ENCODE measurements at regions not wholly inside any gene's neighbourhood (a gene's known extent, or its start where the extent isn't known, plus 50 kb on each side); places are given as distances from the start of the nearest gene placed in this dataset.

GRCh38 chr3:72017311-72017710, 232.4 kb upstream of the PROK2 start:
- H3K9ac ChIP-seq (ENCODE audit: low read length), result no peak overlapping the region
- H3K36me3 ChIP-seq (ENCODE audit: control insufficient read depth, low read depth, low read length), result no peaks in the 10 kb centered on the region
- no peaks in the 10 kb centered on the region for H3K9me3 ChIP-seq (ENCODE audit: control insufficient read depth, low read depth, low read length)
- peaks cover 14% of the 10 kb centered on the region for H3K4me1 ChIP-seq (ENCODE audit: control insufficient read depth, low read depth, low read length)
- H3K4me3 ChIP-seq (ENCODE audit: low read length), result no peak overlapping the region
- no peaks in the 10 kb centered on the region for H3K27me3 ChIP-seq (ENCODE audit: control insufficient read depth, insufficient read depth, low read length)
- no peak overlapping the region for H3K27ac ChIP-seq (ENCODE audit: low read length)

GRCh38 chr3:72015463-72015862, 230.5 kb upstream of the PROK2 start:
- no peak overlapping the region for H3K27ac ChIP-seq (ENCODE audit: low read length)
- H3K4me3 ChIP-seq (ENCODE audit: low read length), result no peak overlapping the region
- H3K36me3 ChIP-seq (ENCODE audit: control insufficient read depth, low read depth, low read length), result no peaks in the 10 kb centered on the region
- no peak overlapping the region for H3K9ac ChIP-seq (ENCODE audit: low read length)
- no peaks in the 10 kb centered on the region for H3K9me3 ChIP-seq (ENCODE audit: control insufficient read depth, low read depth, low read length)
- no peaks in the 10 kb centered on the region for H3K4me1 ChIP-seq (ENCODE audit: control insufficient read depth, low read depth, low read length)
- H3K27me3 ChIP-seq (ENCODE audit: control insufficient read depth, insufficient read depth, low read length), result no peaks in the 10 kb centered on the region

DNA sequence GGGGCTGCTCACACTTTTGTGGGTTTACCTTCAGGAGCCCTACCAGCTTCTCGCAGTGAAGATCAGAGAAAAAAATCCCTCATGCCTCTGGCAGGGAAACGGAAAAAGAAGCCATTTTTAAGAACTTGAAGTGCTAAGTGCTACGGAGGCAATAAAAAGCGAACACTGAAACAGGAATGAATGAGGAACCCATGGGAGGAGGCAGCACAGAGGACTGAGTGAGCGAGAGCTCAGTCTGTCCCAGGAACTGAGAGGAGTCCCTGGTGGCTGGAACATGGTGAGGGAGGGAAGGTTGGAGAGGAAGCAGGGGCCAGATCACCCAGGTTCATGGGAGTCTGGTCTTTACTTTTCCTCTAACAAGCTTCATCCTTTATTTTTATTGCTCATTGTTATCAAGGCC, 228.1 kb upstream of the PROK2 start:
- no peak overlapping the region for H3K27ac ChIP-seq (ENCODE audit: low read length)
- no peaks in the 10 kb centered on the region for H3K4me1 ChIP-seq (ENCODE audit: control insufficient read depth, low read depth, low read length)
- no peaks in the 10 kb centered on the region for H3K27me3 ChIP-seq (ENCODE audit: control insufficient read depth, insufficient read depth, low read length)
- H3K9me3 ChIP-seq (ENCODE audit: control insufficient read depth, low read depth, low read length), result no peaks in the 10 kb centered on the region
- no peaks in the 10 kb centered on the region for H3K36me3 ChIP-seq (ENCODE audit: control insufficient read depth, low read depth, low read length)
- H3K4me3 ChIP-seq (ENCODE audit: low read length), result no peak overlapping the region
- H3K9ac ChIP-seq (ENCODE audit: low read length), result no peak overlapping the region

GRCh38 chr3:72012363-72012762, 227.4 kb upstream of the PROK2 start:
- no peaks in the 10 kb centered on the region for H3K27me3 ChIP-seq (ENCODE audit: control insufficient read depth, insufficient read depth, low read length)
- H3K27ac ChIP-seq (ENCODE audit: low read length), result no peak overlapping the region
- H3K4me3 ChIP-seq (ENCODE audit: low read length), result no peak overlapping the region
- H3K36me3 ChIP-seq (ENCODE audit: control insufficient read depth, low read depth, low read length), result no peaks in the 10 kb centered on the region
- H3K9me3 ChIP-seq (ENCODE audit: control insufficient read depth, low read depth, low read length), result no peaks in the 10 kb centered on the region
- H3K9ac ChIP-seq (ENCODE audit: low read length), result no peak overlapping the region
- H3K4me1 ChIP-seq (ENCODE audit: control insufficient read depth, low read depth, low read length), result no peaks in the 10 kb centered on the region

DNA sequence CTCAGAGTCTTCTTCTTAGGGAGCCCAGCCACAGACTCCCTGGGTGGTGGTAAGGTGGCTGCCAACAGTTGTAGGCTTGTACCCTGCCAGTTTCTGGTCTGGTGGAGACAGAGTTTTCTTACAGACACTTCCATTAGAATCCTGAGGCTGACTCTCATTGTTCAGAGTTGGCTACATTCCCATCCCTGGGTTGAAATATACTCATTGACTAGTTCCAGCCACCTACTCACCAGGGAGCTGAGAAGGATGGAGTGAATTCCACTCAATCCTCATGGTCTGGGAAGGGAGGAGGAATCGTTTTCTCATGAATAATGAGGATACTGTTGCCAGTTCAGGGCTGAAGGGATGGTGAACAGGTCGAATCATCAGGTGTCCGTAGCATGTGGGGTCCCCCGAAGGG, 226.5 kb upstream of the PROK2 start:
- no peak overlapping the region for H3K4me3 ChIP-seq (ENCODE audit: low read length)
- no peaks in the 10 kb centered on the region for H3K4me1 ChIP-seq (ENCODE audit: control insufficient read depth, low read depth, low read length)
- no peaks in the 10 kb centered on the region for H3K9me3 ChIP-seq (ENCODE audit: control insufficient read depth, low read depth, low read length)
- H3K9ac ChIP-seq (ENCODE audit: low read length), result no peak overlapping the region
- no peaks in the 10 kb centered on the region for H3K36me3 ChIP-seq (ENCODE audit: control insufficient read depth, low read depth, low read length)
- H3K27me3 ChIP-seq (ENCODE audit: control insufficient read depth, insufficient read depth, low read length), result no peaks in the 10 kb centered on the region
- no peak overlapping the region for H3K27ac ChIP-seq (ENCODE audit: low read length)

GRCh38 chr3:72009851-72010443, 225.0 kb upstream of the PROK2 start:
- no peaks in the 10 kb centered on the region for H3K36me3 ChIP-seq (ENCODE audit: control insufficient read depth, low read depth, low read length)
- no peak overlapping the region for H3K4me3 ChIP-seq (ENCODE audit: low read length)
- H3K4me1 ChIP-seq (ENCODE audit: control insufficient read depth, low read depth, low read length), result peaks cover under 1% of the 10 kb centered on the region
- no peak overlapping the region for H3K27ac ChIP-seq (ENCODE audit: low read length)
- no peak overlapping the region for H3K9ac ChIP-seq (ENCODE audit: low read length)
- no peaks in the 10 kb centered on the region for H3K9me3 ChIP-seq (ENCODE audit: control insufficient read depth, low read depth, low read length)
- H3K27me3 ChIP-seq (ENCODE audit: control insufficient read depth, insufficient read depth, low read length), result no peaks in the 10 kb centered on the region

DNA sequence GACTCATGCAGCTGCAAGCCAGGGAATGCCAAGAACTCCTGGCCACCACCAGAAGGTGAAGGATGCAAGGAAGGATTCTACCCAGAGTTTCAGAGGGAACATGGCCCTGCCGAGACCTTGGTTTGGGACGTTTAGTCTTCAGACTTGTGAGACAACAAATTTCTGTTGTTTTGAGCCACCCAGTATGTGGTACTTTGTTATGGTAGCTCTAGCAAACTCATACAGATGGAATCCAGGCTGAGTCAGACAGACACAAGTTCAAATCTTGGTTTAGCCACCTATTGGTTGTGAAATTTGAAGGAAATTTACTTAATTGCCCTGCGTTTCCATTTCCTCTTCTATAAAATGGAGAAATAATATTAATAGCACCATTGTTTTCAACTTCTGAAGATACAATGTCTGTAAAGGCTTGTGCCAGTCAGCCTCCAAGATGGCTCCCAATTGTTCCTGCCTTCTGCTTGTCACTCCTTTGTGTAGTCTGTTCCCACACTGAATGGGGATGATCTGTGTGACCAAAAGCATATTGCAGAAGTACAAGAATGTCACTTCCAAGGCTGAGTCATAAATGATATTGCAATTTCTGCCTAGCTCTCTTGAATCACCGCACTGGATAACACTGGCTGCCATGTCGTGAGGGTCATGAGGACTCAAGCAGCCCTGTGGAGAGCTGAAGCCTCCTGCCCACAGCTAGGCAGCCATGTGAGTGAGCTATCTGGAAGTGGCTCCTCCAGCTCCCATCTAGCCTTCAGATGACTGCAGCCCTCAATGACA, 223.5 kb upstream of the PROK2 start:
- H3K4me1 ChIP-seq (ENCODE audit: control insufficient read depth, low read depth, low read length), result peaks cover 15% of the 10 kb centered on the region
- H3K9ac ChIP-seq (ENCODE audit: low read length), result no peak overlapping the region
- no peak overlapping the region for H3K27ac ChIP-seq (ENCODE audit: low read length)
- no peak overlapping the region for H3K4me3 ChIP-seq (ENCODE audit: low read length)
- H3K9me3 ChIP-seq (ENCODE audit: control insufficient read depth, low read depth, low read length), result no peaks in the 10 kb centered on the region
- H3K36me3 ChIP-seq (ENCODE audit: control insufficient read depth, low read depth, low read length), result no peaks in the 10 kb centered on the region
- H3K27me3 ChIP-seq (ENCODE audit: control insufficient read depth, insufficient read depth, low read length), result no peaks in the 10 kb centered on the region

- Histone ChIP-seq H3K27ac (ENCODE audit: low read length) (no peak overlapping the region), H3K36me3 (ENCODE audit: control insufficient read depth, low read depth, low read length) (no peaks in the 10 kb centered on the region), H3K4me3 (ENCODE audit: low read length) (no peak overlapping the region), H3K27me3 (ENCODE audit: control insufficient read depth, insufficient read depth, low read length) (no peaks in the 10 kb centered on the region), H3K9ac (ENCODE audit: low read length) (no peak overlapping the region), H3K9me3 (ENCODE audit: control insufficient read depth, low read depth, low read length) (no peaks in the 10 kb centered on the region), H3K4me1 (ENCODE audit: control insufficient read depth, low read depth, low read length) (peaks cover 26% of the 10 kb centered on the region)
Measured at GRCh38 chr3:72006631-72007556, 221.9 kb upstream of the PROK2 start.

DNA sequence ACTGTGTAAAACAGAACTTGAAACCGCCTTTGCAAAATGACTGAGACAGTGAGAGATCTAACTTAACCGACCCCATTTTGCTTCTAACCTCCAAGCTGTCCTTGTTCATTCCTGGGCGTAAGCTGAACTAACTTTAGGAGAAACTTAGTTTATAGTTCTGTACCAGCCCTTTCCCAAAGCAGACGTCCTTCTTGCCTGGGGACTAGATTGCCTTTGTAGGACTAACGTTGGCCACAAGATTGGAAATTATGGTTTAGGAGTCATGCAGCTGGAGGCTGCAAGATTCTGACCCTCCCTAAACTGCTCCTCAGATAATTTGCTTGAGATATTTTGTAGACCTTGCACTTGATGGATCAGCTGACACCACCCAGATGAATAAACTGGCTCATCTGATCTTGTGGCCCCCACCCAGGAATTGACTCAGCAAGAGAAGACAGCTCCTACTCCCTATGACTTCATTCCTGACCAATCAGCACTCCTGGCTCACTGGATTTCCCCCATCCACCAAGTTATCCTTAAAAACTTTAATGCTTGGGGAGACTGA, 219.9 kb upstream of the PROK2 start:
- H3K9ac ChIP-seq (ENCODE audit: low read length), result no peak overlapping the region
- no peak overlapping the region for H3K27ac ChIP-seq (ENCODE audit: low read length)
- no peak overlapping the region for H3K4me3 ChIP-seq (ENCODE audit: low read length)
- H3K9me3 ChIP-seq (ENCODE audit: control insufficient read depth, low read depth, low read length), result no peaks in the 10 kb centered on the region
- H3K4me1 ChIP-seq (ENCODE audit: control insufficient read depth, low read depth, low read length), result peaks cover 27% of the 10 kb centered on the region
- no peaks in the 10 kb centered on the region for H3K27me3 ChIP-seq (ENCODE audit: control insufficient read depth, insufficient read depth, low read length)
- H3K36me3 ChIP-seq (ENCODE audit: control insufficient read depth, low read depth, low read length), result no peaks in the 10 kb centered on the region

- Histone ChIP-seq H3K9ac (ENCODE audit: low read length) (no peak overlapping the region), H3K36me3 (ENCODE audit: control insufficient read depth, low read depth, low read length) (no peaks in the 10 kb centered on the region), H3K27ac (ENCODE audit: low read length) (no peak overlapping the region), H3K27me3 (ENCODE audit: control insufficient read depth, insufficient read depth, low read length) (no peaks in the 10 kb centered on the region), H3K4me1 (ENCODE audit: control insufficient read depth, low read depth, low read length) (peaks cover 27% of the 10 kb centered on the region), H3K4me3 (ENCODE audit: low read length) (no peak overlapping the region), H3K9me3 (ENCODE audit: control insufficient read depth, low read depth, low read length) (no peaks in the 10 kb centered on the region)
Measured at GRCh38 chr3:72003936-72004335, 219.0 kb upstream of the PROK2 start.

- no peak overlapping the region for H3K4me3 ChIP-seq (ENCODE audit: low read length)
- H3K9me3 ChIP-seq (ENCODE audit: control insufficient read depth, low read depth, low read length), result no peaks in the 10 kb centered on the region
- no peak overlapping the region for H3K9ac ChIP-seq (ENCODE audit: low read length)
- H3K27me3 ChIP-seq (ENCODE audit: control insufficient read depth, insufficient read depth, low read length), result no peaks in the 10 kb centered on the region
- no peaks in the 10 kb centered on the region for H3K36me3 ChIP-seq (ENCODE audit: control insufficient read depth, low read depth, low read length)
- peaks cover 27% of the 10 kb centered on the region for H3K4me1 ChIP-seq (ENCODE audit: control insufficient read depth, low read depth, low read length)
- H3K27ac ChIP-seq (ENCODE audit: low read length), result no peak overlapping the region
Measured at GRCh38 chr3:72001758-72002157, 216.8 kb upstream of the PROK2 start.
